Transverse colon (tissue), 4 donors: ENCODE measurements at regions not wholly inside any gene's neighbourhood (a gene's known extent, or its start where the extent isn't known, plus 50 kb on each side); places are given as distances from the start of the nearest gene placed in this dataset.

Experiments
- CTCF ChIP-seq, 5 experiments: fragments of 200-600 bp in 3 of 5; fragments of 450-650 bp in 2 of 5; sonication (generic) in 3 of 5; IDR thresholded peaks; 1 replicate in 2 of 5; 2 replicates in 3 of 5; pipeline ENCODE4 v1.5.1; 2016 to 2017; ENCODE audit warnings: antibody characterized with exemption in 5 of 5, inconsistent platforms in 3 of 5, mild to moderate bottlenecking in 2 of 5, moderate library complexity in 1 of 5
- POLR2A ChIP-seq: fragments of 450-650 bp; IDR thresholded peaks from one replicate; pipeline ENCODE4 v1.6.1; 2016; ENCODE audit warnings: antibody characterized with exemption, mild to moderate bottlenecking, moderate library complexity
- POLR2AphosphoS5 ChIP-seq, 3 donors: sonication (generic); formaldehyde crosslinking; IDR thresholded peaks; one replicate each; pipeline ENCODE4 v1.6.1; 2016; ENCODE audit warnings: antibody characterized with exemption in 3 of 3

GRCh38 chr12:92601680-92602079 lies 101.1 kb upstream of the PLEKHG7 start:
- no peak for TF ChIP-seq CTCF (IDR thresholded peaks at IDR 0.05)
- no peak for TF ChIP-seq POLR2A
- TF ChIP-seq POLR2AphosphoS5 (IDR thresholded peaks at IDR 0.05): no peak
